Caco-2 (cell line): ENCODE measurements at regions not wholly inside any gene's neighbourhood (a gene's known extent, or its start where the extent isn't known, plus 50 kb on each side); places are given as distances from the start of the nearest gene placed in this dataset.
A peak's percentile ranks its signal among the peaks of the same experiment; 100 is the strongest.

ENCODE experiments used
- BruUV-seq: library from RNA; stranded (reverse); fragments of 400-500 nt; replicated peaks from 2 replicates; lab custom pipeline; 2021; lab: Mats Ljungman, UMichigan
- CTCF ChIA-PET: fragments of 300-600 bp; sonication (Branson Sonifier 250); formaldehyde crosslinking; loops from one replicate; lab custom pipeline; 2022; ENCODE audit warnings: antibody characterized with exemption; lab: Charles Lee
- POLR2A ChIA-PET: fragments of 300-600 bp; sonication (Branson Sonifier 250); formaldehyde crosslinking; loops from one replicate; lab custom pipeline; 2022; ENCODE audit warnings: antibody characterized with exemption; lab: Charles Lee
- DNase-seq, 2 experiments: peaks; one replicate each; pipeline versions ENCODE4 v3.0.0 to v3.0.0-alpha.2; 2020 to 2022
- H3K27me3 ChIP-seq: replicated peaks from 2 replicates; pipeline ENCODE4 v1.6.0; 2011; ENCODE audit warnings: low read length; ENCODE audit not compliant: control insufficient read depth, insufficient read depth
- H3K36me3 ChIP-seq: 2 replicates; pipeline ENCODE4 v1.5.1; 2011; ENCODE audit warnings: low read length; ENCODE audit not compliant: control insufficient read depth, insufficient read depth
- H3K4me1 ChIP-seq: fragments of 250-450 bp; sonication (Bioruptor Pico); 2 replicates; pipeline ENCODE4 v1.5.1; 2020; ENCODE audit warnings: mild to moderate bottlenecking
- H3K4me3 ChIP-seq: 2 replicates; pipeline ENCODE4 v1.5.1; 2011; ENCODE audit warnings: low read depth, mild to moderate bottlenecking, control low read depth, low read length
- H3K9me3 ChIP-seq: fragments of 250-450 bp; sonication (Bioruptor Pico); 2 replicates; pipeline ENCODE4 v1.5.1; 2020; ENCODE audit warnings: mild to moderate bottlenecking, moderate library complexity
- H3K27ac Mint-ChIP-seq: one replicate; pipeline ENCODE4 v1.8.0; 2022; ENCODE audit warnings: mixed read lengths; ENCODE audit not compliant: unreplicated experiment
- H3K27me3 Mint-ChIP-seq: one replicate; pipeline ENCODE4 v1.8.0; 2022; ENCODE audit warnings: mixed read lengths; ENCODE audit not compliant: insufficient read depth, unreplicated experiment
- H3K36me3 Mint-ChIP-seq: one replicate; pipeline ENCODE4 v1.8.0; 2022; ENCODE audit warnings: mild to moderate bottlenecking, mixed read lengths; ENCODE audit not compliant: insufficient read depth, unreplicated experiment
- H3K4me1 Mint-ChIP-seq: one replicate; pipeline ENCODE4 v1.8.0; 2022; ENCODE audit warnings: low read depth, mixed read lengths; ENCODE audit not compliant: unreplicated experiment
- H3K4me3 Mint-ChIP-seq: one replicate; pipeline ENCODE4 v1.8.0; 2022; ENCODE audit warnings: mild to moderate bottlenecking, moderate library complexity, mixed read lengths; ENCODE audit not compliant: unreplicated experiment
- H3K9me3 Mint-ChIP-seq: one replicate; pipeline ENCODE4 v1.8.0; 2022; ENCODE audit warnings: mixed read lengths; ENCODE audit not compliant: unreplicated experiment
- CTCF ChIP-seq, 2 experiments: fragments of 200-600 bp in 1 of 2; IDR thresholded peaks; 1 replicate in 1 of 2; 2 replicates in 1 of 2; pipeline versions ENCODE4 v1.5.1 to v1.8.0; 2011 to 2022; ENCODE audit warnings: antibody characterized with exemption in 1 of 2, control low read depth in 1 of 2, inconsistent platforms in 1 of 2, low read depth in 1 of 2, low read length in 1 of 2, mild to moderate bottlenecking in 1 of 2, moderate library complexity in 1 of 2; ENCODE audit not compliant: insufficient read depth in 1 of 2, severe bottlenecking in 1 of 2, unreplicated experiment in 1 of 2
- intact Hi-C: fragments of 100-400 bp; cut with micrococcal nuclease; formaldehyde crosslinking; loops from one replicate; pipeline ENCODE4 v1.10.0; 2022; ENCODE audit not compliant: unreplicated experiment

GRCh38 chr5:149435660-149436059 is 56.6 kb upstream of the IL17B start:
- Mint-ChIP-seq H3K27ac (no peak overlapping the region), H3K4me3 (no peak overlapping the region), H3K36me3 (no peaks in the 10 kb centered on the region), H3K4me1 (peaks cover 8% of the 10 kb centered on the region), H3K27me3 (no peaks in the 10 kb centered on the region), H3K9me3 (no peaks in the 10 kb centered on the region)
- DNase-seq: no peak
- CTCF ChIA-PET: interaction anchor here (1.2 to 2.8 kb wide), 2 partner anchors 12 to 54 kb away, joined by 3 to 15 read pairs; no protein-coding TSS in a partner anchor
- H3K4me3 ChIP-seq: no peak overlapping the region
- H3K27me3 ChIP-seq: no peaks in the 10 kb centered on the region
- BruUV-seq: no TSS peak
- POLR2A ChIA-PET: no interaction called here
- no peaks in the 10 kb centered on the region for H3K4me1 ChIP-seq
- TF ChIP-seq CTCF (IDR thresholded peaks at IDR 0.05; ENCODE audit: insufficient read depth in 1 of 2, low read depth in 1 of 2, low read length in 1 of 2, severe bottlenecking in 1 of 2, unreplicated experiment in 1 of 2): no peak
- intact Hi-C loops: loop anchor here (2.0 kb wide), 1 partner anchor 129 kb away; no protein-coding TSS in a partner anchor
- H3K36me3 ChIP-seq: no peaks in the 10 kb centered on the region
- no peaks in the 10 kb centered on the region for H3K9me3 ChIP-seq

GRCh38 chr5:149435015-149435376 is 55.9 kb upstream of the IL17B start:
- H3K4me3 ChIP-seq: no peak overlapping the region
- no peaks in the 10 kb centered on the region for H3K4me1 ChIP-seq
- TF ChIP-seq CTCF (IDR thresholded peaks at IDR 0.05; ENCODE audit: insufficient read depth in 1 of 2, low read depth in 1 of 2, low read length in 1 of 2, severe bottlenecking in 1 of 2, unreplicated experiment in 1 of 2): no peak
- no peaks in the 10 kb centered on the region for H3K36me3 Mint-ChIP-seq
- intact Hi-C loops: loop anchor here (2.0 kb wide), 1 partner anchor 130 kb away; no protein-coding TSS in a partner anchor
- H3K4me1 Mint-ChIP-seq: peaks cover 3% of the 10 kb centered on the region
- no peaks in the 10 kb centered on the region for H3K36me3 ChIP-seq
- H3K27me3 Mint-ChIP-seq: no peaks in the 10 kb centered on the region
- no peaks in the 10 kb centered on the region for H3K27me3 ChIP-seq
- H3K27ac Mint-ChIP-seq: no peak overlapping the region
- no peaks in the 10 kb centered on the region for H3K9me3 Mint-ChIP-seq
- ChIA-PET CTCF (interaction anchor here (0.9 to 2.8 kb wide), 6 partner anchors 12 to 184 kb away, joined by 3 to 15 read pairs (median 5); partner anchors contain the start of gene PCYOX1L), POLR2A (no interaction called here)
- no peak for DNase-seq
- BruUV-seq: no TSS peak
- no peak overlapping the region for H3K4me3 Mint-ChIP-seq
- no peaks in the 10 kb centered on the region for H3K9me3 ChIP-seq

GRCh38 chr5:149434162-149435014 is 55.3 kb upstream of the IL17B start:
- no peak overlapping the region for H3K4me3 ChIP-seq
- H3K4me1 Mint-ChIP-seq: no peaks in the 10 kb centered on the region
- H3K27me3 ChIP-seq: no peaks in the 10 kb centered on the region
- no peak overlapping the region for H3K27ac Mint-ChIP-seq
- no peak overlapping the region for H3K4me3 Mint-ChIP-seq
- H3K4me1 ChIP-seq: no peaks in the 10 kb centered on the region
- no peaks in the 10 kb centered on the region for H3K9me3 ChIP-seq
- BruUV-seq: no TSS peak
- CTCF ChIA-PET: interaction anchor here (0.6 to 2.8 kb wide), 12 partner anchors 10 to 184 kb away, joined by 3 to 15 read pairs (median 4); partner anchors contain the start of genes CSNK1A1 and PCYOX1L
- peak; percentile 59 to 77 for DNase-seq
- intact Hi-C loops: loop anchor here (1.0 to 2.0 kb wide), 4 partner anchors 52 to 130 kb away; no protein-coding TSS in a partner anchor
- H3K36me3 Mint-ChIP-seq: no peaks in the 10 kb centered on the region
- H3K27me3 Mint-ChIP-seq: no peaks in the 10 kb centered on the region
- POLR2A ChIA-PET: no interaction called here
- no peaks in the 10 kb centered on the region for H3K36me3 ChIP-seq
- peak; percentile 90 to 94 for TF ChIP-seq CTCF (IDR thresholded peaks at IDR 0.05; ENCODE audit: insufficient read depth in 1 of 2, low read depth in 1 of 2, low read length in 1 of 2, severe bottlenecking in 1 of 2, unreplicated experiment in 1 of 2)
- no peaks in the 10 kb centered on the region for H3K9me3 Mint-ChIP-seq
